CD4-positive, alpha-beta T cell treated with Interleukin-4 for 4 hours (primary cell): ENCODE measurements at regions not wholly inside any gene's neighbourhood (a gene's known extent, or its start where the extent isn't known, plus 50 kb on each side); places are given as distances from the start of the nearest gene placed in this dataset.

Experiments used
- DNase-seq: peaks from one replicate; pipeline ENCODE4 v3.0.0-alpha.2; 2020

DNA sequence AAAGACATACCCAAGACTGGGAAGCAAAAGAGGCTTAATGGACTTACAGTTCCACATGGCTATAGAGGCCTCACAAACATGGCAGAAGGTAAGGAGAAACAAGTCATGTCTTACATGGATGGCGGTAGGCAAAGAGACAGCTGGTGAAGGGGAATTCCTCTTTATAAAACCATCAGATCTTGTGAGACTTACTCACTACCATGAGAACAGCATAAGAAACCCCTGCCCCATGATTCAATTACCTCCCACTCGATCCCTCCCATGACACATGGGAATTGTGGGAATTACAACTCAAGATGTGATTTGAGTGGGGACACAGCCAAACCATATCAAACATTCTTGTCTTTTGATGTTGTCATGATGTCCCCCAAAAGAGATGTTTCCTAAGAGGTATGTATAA, 103.3 kb downstream of the DUSP10 start:
- DNase-seq = no peak

DNA sequence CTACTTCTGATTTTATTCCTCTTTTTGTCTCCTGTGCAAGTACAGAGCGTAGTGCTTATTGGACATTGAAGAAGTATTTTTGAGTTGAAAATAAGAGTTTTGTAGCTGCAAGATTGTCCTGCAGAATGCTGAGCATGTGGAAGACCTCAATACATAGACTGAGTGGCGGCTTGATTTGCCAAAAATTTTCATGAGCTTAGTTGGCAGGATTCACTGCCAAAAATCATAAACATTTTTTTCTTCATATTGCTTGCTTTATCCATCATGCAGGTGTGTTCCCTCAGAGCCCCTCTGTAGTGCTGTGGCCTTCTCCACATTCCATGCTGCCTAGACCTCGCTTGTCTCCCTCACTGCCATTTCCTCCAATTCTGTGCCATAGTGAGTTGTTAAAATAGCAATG, 100.1 kb downstream of the DUSP10 start:
- DNase-seq = no peak

DNA sequence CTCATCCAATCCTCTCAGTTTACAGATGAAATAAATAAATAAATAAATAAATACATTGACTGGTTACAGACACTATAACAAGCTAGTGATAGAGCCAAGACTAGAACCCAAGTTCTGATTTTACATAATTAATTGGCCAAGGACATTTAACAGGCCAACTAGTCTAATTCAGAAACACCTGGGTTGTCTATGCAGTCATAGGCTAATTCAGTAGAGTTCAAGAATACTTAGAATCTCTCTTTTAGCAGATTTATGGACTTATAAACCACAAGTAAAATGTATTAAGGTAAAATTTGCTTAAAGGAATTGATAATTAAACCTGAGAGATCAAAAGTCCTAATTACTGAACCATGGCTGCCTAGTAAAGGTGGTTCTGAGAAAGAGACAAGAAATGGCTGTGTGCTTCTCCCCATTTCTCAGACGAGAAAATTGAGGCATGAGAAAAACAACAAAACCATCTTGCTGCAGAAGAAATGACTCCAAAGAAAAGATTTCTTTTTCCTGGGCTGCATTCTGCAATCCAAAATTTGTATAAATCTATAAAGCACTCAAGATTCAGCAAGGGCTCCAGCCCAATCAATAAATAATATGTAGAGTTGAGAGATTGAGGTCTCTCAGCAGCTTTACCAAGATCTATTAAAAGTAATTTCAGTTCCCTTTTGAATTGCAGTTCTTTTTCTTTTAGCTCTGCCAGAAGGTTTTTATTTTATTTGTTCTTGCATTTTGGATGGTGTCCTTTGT, 98.3 kb downstream of the DUSP10 start:
- no peak for DNase-seq

GRCh38 chr1:221644145-221644448, 97.8 kb downstream of the DUSP10 start:
- DNase-seq = no peak

GRCh38 chr1:221644663-221645258, 97.1 kb downstream of the DUSP10 start:
- no peak for DNase-seq

- no peak for DNase-seq
Observed at GRCh38 chr1:221648201-221648600, 93.7 kb downstream of the DUSP10 start.
